ENCODE measurements at regions not wholly inside any gene's neighbourhood (a gene's known extent, or its start where the extent isn't known, plus 50 kb on each side); places are given as distances from the start of the nearest gene placed in this dataset.

DNA sequence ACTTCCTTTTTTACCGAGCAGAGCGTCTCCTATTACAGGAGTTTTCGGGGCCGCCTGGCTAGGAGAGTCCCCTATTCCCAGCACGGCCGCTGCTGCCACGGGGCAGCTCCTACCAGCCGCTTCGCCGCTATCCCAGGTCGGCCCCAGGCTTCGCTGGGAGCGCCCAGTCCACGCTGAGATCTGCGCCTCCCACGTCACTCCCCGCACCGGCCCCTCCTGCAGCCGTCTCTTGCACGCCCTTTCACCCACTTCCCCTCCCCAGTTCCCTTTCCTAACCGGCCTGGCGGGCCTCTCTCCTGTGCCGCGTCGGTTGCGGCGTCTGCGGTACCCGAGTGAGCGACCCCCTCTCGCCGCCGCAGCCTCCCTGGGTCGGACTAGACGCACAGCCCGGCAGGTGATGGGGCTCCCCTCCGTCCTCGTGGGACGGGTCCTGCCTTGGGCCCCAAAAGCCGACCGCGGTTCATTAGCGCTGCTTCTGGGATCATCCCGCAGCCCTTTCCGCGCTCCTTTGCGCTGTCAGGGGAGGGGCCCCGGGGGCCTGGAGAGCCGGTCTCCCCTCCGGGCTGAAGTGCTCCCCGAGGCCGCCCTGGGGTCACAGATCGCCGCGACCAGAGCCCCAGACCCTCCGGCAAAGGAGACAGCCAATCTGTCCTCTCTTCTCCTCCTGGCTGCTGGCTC lies 1318.4 kb downstream of the TMEM121 start (continued):
- TF ChIP-seq, protein P1, sequence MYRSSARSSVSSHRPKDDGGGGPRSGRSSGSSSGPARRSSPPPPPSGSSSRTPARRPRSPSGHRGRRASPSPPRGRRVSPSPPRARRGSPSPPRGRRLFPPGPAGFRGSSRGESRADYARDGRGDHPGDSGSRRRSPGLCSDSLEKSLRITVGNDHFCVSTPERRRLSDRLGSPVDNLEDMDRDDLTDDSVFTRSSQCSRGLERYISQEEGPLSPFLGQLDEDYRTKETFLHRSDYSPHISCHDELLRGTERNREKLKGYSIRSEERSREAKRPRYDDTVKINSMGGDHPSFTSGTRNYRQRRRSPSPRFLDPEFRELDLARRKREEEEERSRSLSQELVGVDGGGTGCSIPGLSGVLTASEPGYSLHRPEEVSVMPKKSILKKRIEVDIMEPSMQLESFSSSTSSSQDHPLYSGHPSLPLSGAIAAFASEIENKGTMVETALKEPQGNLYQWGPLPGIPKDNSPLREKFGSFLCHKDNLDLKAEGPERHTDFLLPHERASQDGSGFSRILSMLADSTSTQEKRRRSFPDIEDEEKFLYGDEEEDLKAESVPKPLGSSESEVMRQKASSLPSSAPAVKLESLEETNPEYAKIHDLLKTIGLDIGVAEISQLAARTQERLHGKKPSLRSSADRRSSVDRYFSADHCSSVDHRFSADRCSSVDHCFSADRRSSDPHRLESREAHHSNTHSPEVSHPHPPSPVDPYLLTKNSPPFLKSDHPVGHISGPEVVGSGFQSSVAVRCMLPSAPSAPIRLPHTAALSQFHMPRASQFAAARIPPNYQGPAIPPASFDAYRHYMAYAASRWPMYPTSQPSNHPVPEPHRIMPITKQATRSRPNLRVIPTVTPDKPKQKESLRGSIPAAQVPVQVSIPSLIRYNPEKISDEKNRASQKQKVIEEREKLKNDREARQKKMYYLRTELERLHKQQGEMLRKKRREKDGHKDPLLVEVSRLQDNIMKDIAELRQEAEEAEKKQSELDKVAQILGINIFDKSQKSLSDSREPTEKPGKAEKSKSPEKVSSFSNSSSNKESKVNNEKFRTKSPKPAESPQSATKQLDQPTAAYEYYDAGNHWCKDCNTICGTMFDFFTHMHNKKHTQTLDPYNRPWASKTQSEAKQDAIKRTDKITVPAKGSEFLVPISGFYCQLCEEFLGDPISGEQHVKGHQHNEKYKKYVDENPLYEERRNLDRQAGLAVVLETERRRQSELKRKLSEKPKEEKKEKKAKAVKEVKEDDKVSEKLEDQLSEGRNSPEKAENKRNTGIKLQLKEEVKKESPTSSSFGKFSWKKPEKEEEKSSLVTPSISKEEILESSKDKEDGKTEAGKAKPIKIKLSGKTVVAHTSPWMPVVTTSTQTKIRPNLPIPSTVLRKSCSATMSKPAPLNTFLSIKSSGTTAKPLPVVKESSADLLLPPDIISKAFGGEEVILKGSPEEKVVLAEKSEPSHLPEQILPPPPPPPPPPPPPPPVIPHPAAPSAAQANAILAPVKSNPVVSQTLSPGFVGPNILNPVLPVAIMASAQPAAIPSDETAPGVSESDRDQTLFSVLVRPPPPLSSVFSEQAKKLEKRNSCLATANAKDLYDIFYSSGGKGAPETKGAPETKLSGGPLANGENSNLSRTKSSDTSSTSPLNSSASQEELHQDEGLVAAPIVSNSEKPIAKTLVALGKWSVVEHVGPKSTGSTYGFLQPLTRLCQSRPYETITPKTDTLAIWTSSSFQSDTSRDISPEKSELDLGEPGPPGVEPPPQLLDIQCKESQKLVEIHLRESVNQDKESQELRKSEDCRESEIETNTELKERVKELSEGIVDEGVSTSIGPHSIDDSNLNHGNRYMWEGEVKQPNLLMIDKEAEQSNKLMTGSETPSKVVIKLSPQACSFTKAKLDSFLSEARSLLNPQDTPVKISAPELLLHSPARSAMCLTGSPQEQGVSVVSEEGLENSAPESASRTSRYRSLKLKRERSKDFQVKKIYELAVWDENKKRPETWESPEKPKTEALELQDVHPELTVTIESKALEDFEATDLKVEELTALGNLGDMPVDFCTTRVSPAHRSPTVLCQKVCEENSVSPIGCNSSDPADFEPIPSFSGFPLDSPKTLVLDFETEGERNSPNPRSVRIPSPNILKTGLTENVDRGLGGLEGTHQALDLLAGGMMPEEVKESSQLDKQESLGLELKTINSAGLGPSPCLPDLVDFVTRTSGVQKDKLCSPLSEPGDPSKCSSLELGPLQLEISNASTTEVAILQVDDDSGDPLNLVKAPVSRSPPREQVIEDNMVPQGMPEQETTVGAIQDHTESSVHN (CRISPR knock-in tag; IDR thresholded peaks at IDR 0.05): no peak
- TF ChIP-seq ZNF101 (CRISPR knock-in tag; IDR thresholded peaks at IDR 0.05; ENCODE audit: borderline replicate concordance, low read depth) (no peak), EZH2 (conservative IDR thresholded peaks at IDR 0.05; ENCODE audit: low read depth, low read length) (no peak), ZNF382 (CRISPR knock-in tag; IDR thresholded peaks at IDR 0.05; ENCODE audit: borderline replicate concordance) (no peak), HOXA5 (CRISPR knock-in tag; IDR thresholded peaks at IDR 0.05) (no peak), SIX4 (CRISPR knock-in tag; IDR thresholded peaks at IDR 0.05) (no peak), ZNF891 (CRISPR knock-in tag; IDR thresholded peaks at IDR 0.05) (peak; percentile 63; the same call in 1 of the 2 replicates), NPAS2 (CRISPR knock-in tag; IDR thresholded peaks at IDR 0.05; ENCODE audit: borderline replicate concordance) (no peak), ZFP62 (CRISPR knock-in tag; IDR thresholded peaks at IDR 0.05) (no peak), KDM2A (CRISPR knock-in tag; IDR thresholded peaks at IDR 0.05; ENCODE audit: borderline replicate concordance, low read depth) (peak; percentile 40; the same call in 1 of the 2 replicates), CHCHD3 (CRISPR knock-in tag; IDR thresholded peaks at IDR 0.05) (no peak), KAT7 (CRISPR knock-in tag; IDR thresholded peaks at IDR 0.05; ENCODE audit: borderline replicate concordance) (no peak; the same call in 1 of the 2 replicates), ZNF563 (CRISPR knock-in tag; IDR thresholded peaks at IDR 0.05) (peak; percentile 77; the same call in 1 of the 2 replicates)
- TF ChIP-seq, protein P2, sequence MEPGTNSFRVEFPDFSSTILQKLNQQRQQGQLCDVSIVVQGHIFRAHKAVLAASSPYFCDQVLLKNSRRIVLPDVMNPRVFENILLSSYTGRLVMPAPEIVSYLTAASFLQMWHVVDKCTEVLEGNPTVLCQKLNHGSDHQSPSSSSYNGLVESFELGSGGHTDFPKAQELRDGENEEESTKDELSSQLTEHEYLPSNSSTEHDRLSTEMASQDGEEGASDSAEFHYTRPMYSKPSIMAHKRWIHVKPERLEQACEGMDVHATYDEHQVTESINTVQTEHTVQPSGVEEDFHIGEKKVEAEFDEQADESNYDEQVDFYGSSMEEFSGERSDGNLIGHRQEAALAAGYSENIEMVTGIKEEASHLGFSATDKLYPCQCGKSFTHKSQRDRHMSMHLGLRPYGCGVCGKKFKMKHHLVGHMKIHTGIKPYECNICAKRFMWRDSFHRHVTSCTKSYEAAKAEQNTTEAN (CRISPR knock-in tag; conservative IDR thresholded peaks at IDR 0.05): no peak
- TF ChIP-seq, protein P3, sequence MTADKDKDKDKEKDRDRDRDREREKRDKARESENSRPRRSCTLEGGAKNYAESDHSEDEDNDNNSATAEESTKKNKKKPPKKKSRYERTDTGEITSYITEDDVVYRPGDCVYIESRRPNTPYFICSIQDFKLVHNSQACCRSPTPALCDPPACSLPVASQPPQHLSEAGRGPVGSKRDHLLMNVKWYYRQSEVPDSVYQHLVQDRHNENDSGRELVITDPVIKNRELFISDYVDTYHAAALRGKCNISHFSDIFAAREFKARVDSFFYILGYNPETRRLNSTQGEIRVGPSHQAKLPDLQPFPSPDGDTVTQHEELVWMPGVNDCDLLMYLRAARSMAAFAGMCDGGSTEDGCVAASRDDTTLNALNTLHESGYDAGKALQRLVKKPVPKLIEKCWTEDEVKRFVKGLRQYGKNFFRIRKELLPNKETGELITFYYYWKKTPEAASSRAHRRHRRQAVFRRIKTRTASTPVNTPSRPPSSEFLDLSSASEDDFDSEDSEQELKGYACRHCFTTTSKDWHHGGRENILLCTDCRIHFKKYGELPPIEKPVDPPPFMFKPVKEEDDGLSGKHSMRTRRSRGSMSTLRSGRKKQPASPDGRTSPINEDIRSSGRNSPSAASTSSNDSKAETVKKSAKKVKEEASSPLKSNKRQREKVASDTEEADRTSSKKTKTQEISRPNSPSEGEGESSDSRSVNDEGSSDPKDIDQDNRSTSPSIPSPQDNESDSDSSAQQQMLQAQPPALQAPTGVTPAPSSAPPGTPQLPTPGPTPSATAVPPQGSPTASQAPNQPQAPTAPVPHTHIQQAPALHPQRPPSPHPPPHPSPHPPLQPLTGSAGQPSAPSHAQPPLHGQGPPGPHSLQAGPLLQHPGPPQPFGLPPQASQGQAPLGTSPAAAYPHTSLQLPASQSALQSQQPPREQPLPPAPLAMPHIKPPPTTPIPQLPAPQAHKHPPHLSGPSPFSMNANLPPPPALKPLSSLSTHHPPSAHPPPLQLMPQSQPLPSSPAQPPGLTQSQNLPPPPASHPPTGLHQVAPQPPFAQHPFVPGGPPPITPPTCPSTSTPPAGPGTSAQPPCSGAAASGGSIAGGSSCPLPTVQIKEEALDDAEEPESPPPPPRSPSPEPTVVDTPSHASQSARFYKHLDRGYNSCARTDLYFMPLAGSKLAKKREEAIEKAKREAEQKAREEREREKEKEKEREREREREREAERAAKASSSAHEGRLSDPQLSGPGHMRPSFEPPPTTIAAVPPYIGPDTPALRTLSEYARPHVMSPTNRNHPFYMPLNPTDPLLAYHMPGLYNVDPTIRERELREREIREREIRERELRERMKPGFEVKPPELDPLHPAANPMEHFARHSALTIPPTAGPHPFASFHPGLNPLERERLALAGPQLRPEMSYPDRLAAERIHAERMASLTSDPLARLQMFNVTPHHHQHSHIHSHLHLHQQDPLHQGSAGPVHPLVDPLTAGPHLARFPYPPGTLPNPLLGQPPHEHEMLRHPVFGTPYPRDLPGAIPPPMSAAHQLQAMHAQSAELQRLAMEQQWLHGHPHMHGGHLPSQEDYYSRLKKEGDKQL (CRISPR knock-in tag; IDR thresholded peaks at IDR 0.05; ENCODE audit: low read depth): no peak

All from HepG2 (cell line).